Naive thymus-derived CD8-positive, alpha-beta T cell (primary cell): ENCODE measurements at regions not wholly inside any gene's neighbourhood (a gene's known extent, or its start where the extent isn't known, plus 50 kb on each side); places are given as distances from the start of the nearest gene placed in this dataset.

Source experiments
- ATAC-seq, 2 donors: fragments of 150-1000 bp; cut with Tn5 transposase in 1 of 2; sonication (Bioruptor Pico), chemical (Tn5 transposase) in 1 of 2; 1 replicate in 1 of 2; 2 replicates in 1 of 2; pipeline ENCODE4 v1.10.0; 2021; ENCODE audit warnings: mild to moderate bottlenecking in 2 of 2, moderate library complexity in 2 of 2
- POLR2A ChIA-PET: fragments of 350-600 bp; sonication (Branson Sonifier 250); formaldehyde crosslinking; loops from one replicate; lab custom pipeline; 2021; ENCODE audit warnings: antibody characterized with exemption; lab: Charles Lee
- DNase-seq, 10 donors: peaks; one replicate each; pipeline versions ENCODE4 v3.0.0 to v3.0.0-alpha.2; 2020 to 2022
- H3K27ac Mint-ChIP-seq, 10 donors: one replicate each; pipeline ENCODE4 v1.8.0; 2020 to 2022; ENCODE audit warnings: mild to moderate bottlenecking in 10 of 10, mixed read lengths in 10 of 10, moderate library complexity in 4 of 10, inconsistent platforms in 1 of 10
- H3K27me3 Mint-ChIP-seq, 5 donors: one replicate each; pipeline ENCODE4 v1.8.0; 2021 to 2022; ENCODE audit warnings: mixed read lengths in 5 of 5
- H3K36me3 Mint-ChIP-seq, 3 donors: one replicate each; pipeline ENCODE4 v1.8.0; 2020 to 2022; ENCODE audit warnings: mixed read lengths in 3 of 3, mild to moderate bottlenecking in 2 of 3, inconsistent platforms in 1 of 3
- H3K4me1 Mint-ChIP-seq, 4 donors: one replicate each; pipeline ENCODE4 v1.8.0; 2021 to 2022; ENCODE audit warnings: mixed read lengths in 4 of 4
- H3K4me3 Mint-ChIP-seq, 10 donors: one replicate each; pipeline ENCODE4 v1.8.0; 2020 to 2022; ENCODE audit warnings: mild to moderate bottlenecking in 10 of 10, mixed read lengths in 10 of 10, moderate library complexity in 6 of 10, inconsistent platforms in 1 of 10
- H3K9me3 Mint-ChIP-seq, 9 donors: one replicate each; pipeline ENCODE4 v1.8.0; 2020 to 2022; ENCODE audit warnings: mixed read lengths in 9 of 9, mild to moderate bottlenecking in 3 of 9, inconsistent platforms in 1 of 9, moderate library complexity in 1 of 9

DNA sequence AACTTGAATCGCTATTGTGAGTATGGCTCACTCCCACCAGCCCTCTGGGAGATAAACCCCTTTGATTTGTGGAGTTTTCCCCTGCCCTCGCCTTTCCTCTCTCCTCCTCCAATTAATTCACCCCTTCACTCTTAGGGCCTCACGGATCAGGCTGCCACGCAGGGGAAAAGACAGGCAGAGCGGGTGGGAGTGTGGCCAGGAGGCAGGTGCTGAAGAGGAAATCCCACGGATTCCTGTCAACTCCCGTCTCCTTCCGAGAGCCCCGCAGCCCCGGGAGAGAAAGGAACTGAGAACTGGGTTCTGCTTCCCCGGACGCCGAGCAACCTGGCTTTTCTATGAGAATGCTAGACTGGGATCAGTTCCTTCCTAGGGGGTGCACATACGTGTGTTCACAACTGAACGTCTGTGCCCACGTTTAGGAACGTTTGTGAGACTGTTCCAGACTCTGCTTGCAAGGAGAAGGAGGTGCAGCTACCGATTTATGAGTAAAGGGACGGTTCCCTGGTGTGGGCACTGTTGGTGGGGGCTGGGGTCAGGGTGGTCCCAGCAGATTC lies 314.5 kb upstream of the TLE4 start:
- DNase-seq (no peak), ATAC-seq (no peak)
- Mint-ChIP-seq H3K4me3 (no peak overlapping the region), H3K36me3 (peaks cover 0 to 6% (median 0%) of the 10 kb centered on the region in 3 donors), H3K4me1 (no peaks in the 10 kb centered on the region), H3K27me3 (peaks cover 14 to 32% (median 22%) of the 10 kb centered on the region in 5 donors), H3K27ac (no peak overlapping the region), H3K9me3 (peaks cover 0 to 7% (median 0%) of the 10 kb centered on the region in 9 donors)
- POLR2A ChIA-PET: no interaction called here

- Mint-ChIP-seq H3K27me3 (peaks cover 15 to 35% (median 25%) of the 10 kb centered on the region in 5 donors), H3K4me1 (no peaks in the 10 kb centered on the region), H3K9me3 (peaks cover 0 to 10% (median under 1%) of the 10 kb centered on the region in 9 donors), H3K4me3 (no peak overlapping the region), H3K27ac (no peak overlapping the region), H3K36me3 (peaks cover 0 to 8% (median 0%) of the 10 kb centered on the region in 3 donors)
- POLR2A ChIA-PET: no interaction called here
- ATAC-seq (no peak), DNase-seq (no peak)
These were observed 313.9 kb upstream of the TLE4 start for GRCh38 chr9:79257790-79258351.

DNA sequence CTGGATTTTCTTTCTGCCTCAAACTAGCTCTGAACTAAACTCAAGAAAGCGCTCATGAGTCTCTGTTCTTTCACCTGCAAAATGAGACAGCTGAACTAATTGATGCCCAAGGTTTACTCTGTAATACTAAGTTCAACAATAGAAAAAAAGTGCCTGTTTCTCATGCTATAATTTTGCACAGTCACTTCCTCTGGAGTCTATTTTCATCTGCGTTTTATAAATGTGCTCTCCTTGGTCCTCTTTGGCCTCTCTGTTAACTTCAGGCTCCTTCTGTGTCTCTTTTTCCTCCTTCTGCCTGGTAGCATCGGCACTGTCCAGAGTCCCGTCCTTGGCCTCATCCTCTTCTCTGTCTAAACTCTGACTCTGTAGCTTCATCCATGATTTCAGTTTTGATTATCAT lies 311.9 kb upstream of the TLE4 start:
- no peak overlapping the region for H3K27ac Mint-ChIP-seq
- no peak overlapping the region for H3K4me3 Mint-ChIP-seq
- peaks cover 22 to 47% (median 34%) of the 10 kb centered on the region in 5 donors for H3K27me3 Mint-ChIP-seq
- no peak for DNase-seq
- no peak for ATAC-seq
- POLR2A ChIA-PET: no interaction called here
- peaks cover 0 to 13% (median 0%) of the 10 kb centered on the region in 3 donors for H3K36me3 Mint-ChIP-seq
- H3K4me1 Mint-ChIP-seq: peaks cover 0 to 4% (median 0%) of the 10 kb centered on the region in 4 donors
- peaks cover 0 to 12% (median 2%) of the 10 kb centered on the region in 9 donors for H3K9me3 Mint-ChIP-seq

- H3K4me3 Mint-ChIP-seq: no peak overlapping the region
- no peak for DNase-seq
- peaks cover 0 to 13% (median 0%) of the 10 kb centered on the region in 3 donors for H3K36me3 Mint-ChIP-seq
- peaks cover 22 to 49% (median 36%) of the 10 kb centered on the region in 5 donors for H3K27me3 Mint-ChIP-seq
- POLR2A ChIA-PET: no interaction called here
- H3K4me1 Mint-ChIP-seq: peaks cover 0 to 4% (median 0%) of the 10 kb centered on the region in 4 donors
- H3K27ac Mint-ChIP-seq: no peak overlapping the region
- H3K9me3 Mint-ChIP-seq: peaks cover 0 to 12% (median 2%) of the 10 kb centered on the region in 9 donors
- no peak for ATAC-seq
These were observed 308.1 kb upstream of the TLE4 start for GRCh38 chr9:79263628-79264027.

DNA sequence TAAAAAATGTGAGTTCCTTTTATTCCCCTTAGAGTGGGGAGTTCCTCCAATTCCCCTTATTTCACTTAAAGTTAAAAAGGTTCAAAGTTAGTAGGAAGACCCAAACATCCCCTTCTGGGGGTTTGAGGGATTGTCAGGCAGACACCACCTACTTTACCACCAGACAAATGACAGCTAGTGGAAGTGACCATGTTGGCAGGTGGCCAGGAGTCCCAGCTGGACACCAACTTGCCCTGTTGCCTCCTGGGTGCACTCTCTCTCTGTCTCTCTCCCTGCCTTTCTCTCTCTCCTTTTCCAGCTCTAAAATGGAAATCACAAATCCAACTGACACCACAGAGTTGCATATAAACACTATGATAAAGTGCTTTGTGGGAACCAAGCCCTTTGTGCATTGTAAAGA lies 307.7 kb upstream of the TLE4 start:
- H3K27ac Mint-ChIP-seq: no peak overlapping the region
- peaks cover 0 to 10% (median 2%) of the 10 kb centered on the region in 9 donors for H3K9me3 Mint-ChIP-seq
- H3K36me3 Mint-ChIP-seq: peaks cover 0 to 13% (median 0%) of the 10 kb centered on the region in 3 donors
- H3K4me3 Mint-ChIP-seq: no peak overlapping the region
- POLR2A ChIA-PET: no interaction called here
- peaks cover 20 to 47% (median 32%) of the 10 kb centered on the region in 5 donors for H3K27me3 Mint-ChIP-seq
- DNase-seq (no peak), ATAC-seq (no peak)
- peaks cover 0 to 4% (median 0%) of the 10 kb centered on the region in 4 donors for H3K4me1 Mint-ChIP-seq

GRCh38 chr9:79264511-79265355 lies 307.0 kb upstream of the TLE4 start:
- ATAC-seq (no peak), DNase-seq (no peak)
- peaks cover 0 to 4% (median 0%) of the 10 kb centered on the region in 4 donors for H3K4me1 Mint-ChIP-seq
- peaks cover 0 to 10% (median 2%) of the 10 kb centered on the region in 9 donors for H3K9me3 Mint-ChIP-seq
- H3K36me3 Mint-ChIP-seq: peaks cover 0 to 13% (median 0%) of the 10 kb centered on the region in 3 donors
- H3K27ac Mint-ChIP-seq: no peak overlapping the region
- peaks cover 20 to 44% (median 30%) of the 10 kb centered on the region in 5 donors for H3K27me3 Mint-ChIP-seq
- POLR2A ChIA-PET: no interaction called here
- no peak overlapping the region for H3K4me3 Mint-ChIP-seq

DNA sequence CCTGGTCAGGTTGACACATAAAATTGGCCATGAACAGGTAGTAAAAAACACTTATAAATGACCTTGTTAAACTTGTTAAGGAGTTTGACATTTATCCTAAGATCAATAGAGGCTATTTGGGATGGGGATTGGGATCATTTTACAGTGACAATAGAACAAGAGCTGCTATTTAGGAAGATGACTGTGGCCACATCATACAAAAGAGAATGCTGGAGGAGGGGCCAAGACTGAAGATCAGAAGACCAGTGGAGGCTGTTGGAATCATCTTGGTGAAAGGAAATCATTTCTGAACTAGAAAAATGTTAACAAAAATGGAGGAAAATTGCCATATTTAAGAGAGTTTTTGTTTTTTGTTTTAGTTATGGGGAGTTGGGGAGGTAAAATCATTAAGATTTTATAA lies 304.8 kb upstream of the TLE4 start:
- peaks cover 0 to 4% (median 0%) of the 10 kb centered on the region in 4 donors for H3K4me1 Mint-ChIP-seq
- no peak overlapping the region for H3K4me3 Mint-ChIP-seq
- DNase-seq: no peak
- H3K27me3 Mint-ChIP-seq: peaks cover 8 to 25% (median 19%) of the 10 kb centered on the region in 5 donors
- H3K36me3 Mint-ChIP-seq: peaks cover 0 to 7% (median 0%) of the 10 kb centered on the region in 3 donors
- POLR2A ChIA-PET: no interaction called here
- ATAC-seq: no peak
- H3K27ac Mint-ChIP-seq: no peak overlapping the region
- H3K9me3 Mint-ChIP-seq: peaks cover 0 to 9% (median 2%) of the 10 kb centered on the region in 9 donors

DNA sequence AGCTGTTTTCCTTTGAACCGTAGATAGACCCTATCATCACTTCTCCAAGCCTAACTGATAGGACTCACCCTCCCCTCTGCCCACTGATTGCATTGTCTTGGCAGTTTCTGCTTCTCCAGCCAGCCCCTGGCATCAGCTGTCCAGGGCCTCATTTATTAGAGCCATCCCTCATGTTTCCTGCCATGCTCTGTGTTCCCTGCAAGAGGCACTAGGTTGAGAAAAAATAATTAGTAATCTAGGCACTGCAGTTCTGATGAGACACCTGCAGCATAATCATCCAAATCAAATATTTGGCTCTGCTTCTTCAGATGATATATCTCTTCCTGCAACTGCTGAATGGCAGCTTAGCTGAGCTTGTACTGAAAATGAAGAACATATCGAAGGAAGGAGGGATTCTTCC lies 303.0 kb upstream of the TLE4 start:
- Mint-ChIP-seq H3K9me3 (no peaks in the 10 kb centered on the region), H3K27ac (no peak overlapping the region), H3K27me3 (peaks cover 4 to 13% (median 11%) of the 10 kb centered on the region in 5 donors), H3K36me3 (no peaks in the 10 kb centered on the region), H3K4me3 (no peak overlapping the region), H3K4me1 (peaks cover 0 to 4% (median 0%) of the 10 kb centered on the region in 4 donors)
- ATAC-seq (no peak), DNase-seq (no peak)
- POLR2A ChIA-PET: no interaction called here

GRCh38 chr9:79273311-79273710 lies 298.5 kb upstream of the TLE4 start:
- POLR2A ChIA-PET: no interaction called here
- ATAC-seq: no peak
- peaks cover 0 to under 1% (median 0%) of the 10 kb centered on the region in 9 donors for H3K9me3 Mint-ChIP-seq
- H3K27me3 Mint-ChIP-seq: peaks cover 0 to 5% (median 0%) of the 10 kb centered on the region in 5 donors
- H3K27ac Mint-ChIP-seq: no peak overlapping the region
- DNase-seq: no peak
- H3K4me1 Mint-ChIP-seq: no peaks in the 10 kb centered on the region
- no peaks in the 10 kb centered on the region for H3K36me3 Mint-ChIP-seq
- H3K4me3 Mint-ChIP-seq: no peak overlapping the region

DNA sequence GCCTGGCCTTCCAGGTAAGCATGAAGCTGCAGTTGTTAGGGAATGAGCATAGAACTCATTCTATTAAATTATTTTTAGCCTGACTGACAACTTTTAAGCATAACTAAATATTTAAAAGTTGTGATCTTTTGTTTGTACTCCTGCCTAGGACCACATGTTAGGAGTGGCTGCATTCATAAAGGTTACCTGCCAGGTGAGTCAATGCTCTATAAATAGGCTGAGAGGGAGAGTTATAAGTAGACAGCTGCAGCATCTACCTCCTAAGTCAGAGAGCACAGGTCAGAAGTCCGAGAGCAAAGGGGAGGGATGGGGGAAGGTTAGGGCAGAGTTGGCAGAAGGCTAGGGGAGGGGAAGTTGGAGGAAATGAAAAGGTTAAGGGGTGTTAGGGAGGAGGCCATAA lies 292.4 kb upstream of the TLE4 start:
- H3K9me3 Mint-ChIP-seq: peaks cover 0 to 10% (median 0%) of the 10 kb centered on the region in 9 donors
- ATAC-seq: no peak

DNA sequence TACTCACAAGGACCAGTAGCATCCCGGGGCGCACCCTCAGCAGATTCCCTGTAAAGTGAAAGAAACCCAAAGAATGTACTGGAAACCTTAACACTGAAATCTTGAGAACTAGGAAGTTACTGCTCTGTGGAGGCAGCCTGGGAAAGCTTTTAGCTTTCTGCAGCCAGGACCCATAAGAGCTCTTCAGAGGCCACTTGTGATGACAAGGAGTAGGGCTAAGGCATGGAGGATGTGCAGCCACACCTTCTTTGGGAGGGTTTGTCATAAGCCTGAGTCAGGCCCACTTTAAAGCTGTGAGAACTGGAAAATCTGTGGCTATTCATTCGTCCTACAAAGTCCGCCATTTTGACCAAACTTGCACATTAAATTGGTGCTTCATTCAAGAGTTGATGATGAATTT lies 291.1 kb upstream of the TLE4 start:
- Mint-ChIP-seq H3K4me3 (no peak overlapping the region), H3K9me3 (peaks cover 0 to 10% (median 0%) of the 10 kb centered on the region in 9 donors), H3K4me1 (no peaks in the 10 kb centered on the region), H3K27me3 (peaks cover 0 to 15% (median 5%) of the 10 kb centered on the region in 5 donors), H3K27ac (no peak overlapping the region), H3K36me3 (no peaks in the 10 kb centered on the region)
- ATAC-seq (no peak), DNase-seq (no peak)
- POLR2A ChIA-PET: no interaction called here

More for the DNA sequence above, 292.4 kb upstream of the TLE4 start:
- DNase-seq: no peak
- Mint-ChIP-seq H3K4me1 (no peaks in the 10 kb centered on the region), H3K27ac (no peak overlapping the region), H3K36me3 (no peaks in the 10 kb centered on the region), H3K4me3 (no peak overlapping the region), H3K27me3 (peaks cover 0 to 15% (median 5%) of the 10 kb centered on the region in 5 donors)
- POLR2A ChIA-PET: no interaction called here

- ATAC-seq (no peak), DNase-seq (no peak)
- no peak overlapping the region for H3K4me3 Mint-ChIP-seq
- POLR2A ChIA-PET: no interaction called here
- H3K4me1 Mint-ChIP-seq: no peaks in the 10 kb centered on the region
- peaks cover 0 to 9% (median 0%) of the 10 kb centered on the region in 5 donors for H3K27me3 Mint-ChIP-seq
- H3K9me3 Mint-ChIP-seq: peaks cover 0 to 7% (median 0%) of the 10 kb centered on the region in 9 donors
- no peaks in the 10 kb centered on the region for H3K36me3 Mint-ChIP-seq
- no peak overlapping the region for H3K27ac Mint-ChIP-seq
These were observed 287.7 kb upstream of the TLE4 start for GRCh38 chr9:79284081-79284480.
